OCI-LY7 (cell line): ENCODE measurements at regions not wholly inside any gene's neighbourhood (a gene's known extent, or its start where the extent isn't known, plus 50 kb on each side); places are given as distances from the start of the nearest gene placed in this dataset.

ENCODE experiments used
- BruUV-seq: library from RNA; stranded (reverse); fragments of 400-500 nt; replicated peaks from 2 replicates; lab custom pipeline; 2021; lab: Mats Ljungman, UMichigan
- CTCF ChIA-PET: fragments of 300-600 bp; sonication (Branson Sonifier 250); formaldehyde crosslinking; loops from one replicate; lab custom pipeline; 2022; ENCODE audit warnings: antibody characterized with exemption; ENCODE audit not compliant: unreplicated experiment; lab: Charles Lee
- POLR2A ChIA-PET: fragments of 300-600 bp; sonication (Branson Sonifier 250); formaldehyde crosslinking; loops from one replicate; lab custom pipeline; 2022; ENCODE audit warnings: antibody characterized with exemption; lab: Charles Lee
- DNase-seq: peaks from one replicate; pipeline ENCODE4 v3.0.0-alpha.2; 2015; ENCODE audit warnings: low spot score
- H2AFZ ChIP-seq: fragments of 200-600 bp; sonication (generic), shearing (Covaris generic); 2 replicates; pipeline ENCODE4 v1.6.1; 2014; ENCODE audit warnings: mild to moderate bottlenecking, antibody characterized with exemption, low read length, moderate library complexity
- H3K27ac ChIP-seq: fragments of 200-600 bp; sonication (generic); 2 replicates; pipeline ENCODE4 v1.5.1; 2014; ENCODE audit warnings: mixed run types, low read depth, mild to moderate bottlenecking, moderate library complexity, low read length, inconsistent platforms; ENCODE audit not compliant: poor library complexity, severe bottlenecking
- H3K36me3 ChIP-seq: fragments of 200-600 bp; sonication (generic); 2 replicates; pipeline ENCODE4 v1.6.1; 2014; ENCODE audit warnings: mild to moderate bottlenecking, antibody characterized with exemption, low read length, moderate library complexity, mixed read lengths; ENCODE audit not compliant: insufficient read depth
- H3K4me1 ChIP-seq: fragments of 200-600 bp; sonication (generic); 2 replicates; pipeline ENCODE4 v1.5.1; 2014; ENCODE audit warnings: mild to moderate bottlenecking, low read length; ENCODE audit not compliant: insufficient read depth, poor library complexity, severe bottlenecking
- H3K4me2 ChIP-seq: fragments of 200-600 bp; sonication (generic); 2 replicates; pipeline ENCODE4 v1.6.1; 2014; ENCODE audit warnings: mild to moderate bottlenecking, low read length
- H3K4me3 ChIP-seq: fragments of 200-600 bp; sonication (generic); 2 replicates; pipeline ENCODE4 v1.5.1; 2014; ENCODE audit warnings: mild to moderate bottlenecking, low read depth, low read length; ENCODE audit not compliant: poor library complexity, severe bottlenecking
- H3K79me2 ChIP-seq: fragments of 200-600 bp; sonication (generic); 2 replicates; pipeline ENCODE4 v1.6.1; 2016; ENCODE audit warnings: low read depth, mild to moderate bottlenecking, low read length, moderate library complexity, mixed read lengths; ENCODE audit not compliant: insufficient read depth
- H3K9me2 ChIP-seq: fragments of 200-600 bp; sonication (generic); 2 replicates; pipeline ENCODE4 v1.6.1; 2016; ENCODE audit warnings: mild to moderate bottlenecking, low read length, mixed read lengths; ENCODE audit not compliant: insufficient read depth
- H3K9me3 ChIP-seq: fragments of 200-600 bp; sonication (generic); 2 replicates; pipeline ENCODE4 v1.6.1; 2014; ENCODE audit warnings: mild to moderate bottlenecking, mixed run types, low read length, mixed read lengths
- H4K20me1 ChIP-seq: fragments of 200-600 bp; sonication (generic); 2 replicates; pipeline ENCODE4 v1.6.1; 2014; ENCODE audit warnings: mild to moderate bottlenecking, antibody characterized with exemption, low read length, moderate library complexity, mixed read lengths; ENCODE audit not compliant: insufficient read depth
- EZH2phosphoT487 ChIP-seq: fragments of 200-600 bp; sonication (generic); IDR thresholded peaks from 2 replicates; pipeline ENCODE4 v1.6.1; 2018; ENCODE audit warnings: low read depth, borderline replicate concordance, mild to moderate bottlenecking, mixed run types, antibody characterized with exemption, low read length, moderate library complexity, mixed read lengths
- intact Hi-C: fragments of 100-400 bp; cut with micrococcal nuclease; formaldehyde crosslinking; loops from one replicate; pipeline ENCODE4 v1.10.0; 2022; ENCODE audit not compliant: unreplicated experiment
- TF ChIP-seq, protein P1 (sequence below): fragments of 200-600 bp; sonication (generic); conservative IDR thresholded peaks from 2 replicates; pipeline ENCODE4 v1.5.1; 2014; ENCODE audit warnings: mild to moderate bottlenecking, antibody characterized with exemption, low read length, moderate library complexity, mixed read lengths

DNA sequence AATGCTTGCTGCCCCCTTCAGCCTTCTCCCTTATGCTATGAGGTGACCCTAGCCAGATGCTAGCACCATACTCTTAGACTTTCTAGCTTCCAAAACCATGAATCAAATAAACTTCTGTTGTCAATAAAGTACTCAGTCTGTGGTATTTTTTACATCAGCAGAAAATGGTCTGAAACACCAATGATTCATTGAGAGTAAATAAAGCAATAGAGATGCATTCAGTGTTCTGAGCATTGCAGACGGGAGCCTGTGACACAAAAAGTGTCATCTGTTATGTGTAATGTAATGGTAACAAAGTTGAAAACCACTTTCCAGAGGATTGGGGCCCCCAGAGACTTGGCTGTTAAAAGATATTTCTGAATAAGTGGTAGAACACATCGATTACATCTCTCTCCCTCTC lies 758.0 kb upstream of the NRXN1 start:
- Histone ChIP-seq H3K79me2 (no peaks in the 10 kb centered on the region), H3K9me2 (no peaks in the 10 kb centered on the region), H3K4me1 (no peaks in the 10 kb centered on the region), H3K4me2 (no peak overlapping the region), H3K4me3 (no peak overlapping the region), H4K20me1 (no peaks in the 10 kb centered on the region), H3K9me3 (no peaks in the 10 kb centered on the region), H3K27ac (no peak overlapping the region), H2AFZ (no peak overlapping the region), H3K36me3 (no peaks in the 10 kb centered on the region)
- TF ChIP-seq, protein P1, sequence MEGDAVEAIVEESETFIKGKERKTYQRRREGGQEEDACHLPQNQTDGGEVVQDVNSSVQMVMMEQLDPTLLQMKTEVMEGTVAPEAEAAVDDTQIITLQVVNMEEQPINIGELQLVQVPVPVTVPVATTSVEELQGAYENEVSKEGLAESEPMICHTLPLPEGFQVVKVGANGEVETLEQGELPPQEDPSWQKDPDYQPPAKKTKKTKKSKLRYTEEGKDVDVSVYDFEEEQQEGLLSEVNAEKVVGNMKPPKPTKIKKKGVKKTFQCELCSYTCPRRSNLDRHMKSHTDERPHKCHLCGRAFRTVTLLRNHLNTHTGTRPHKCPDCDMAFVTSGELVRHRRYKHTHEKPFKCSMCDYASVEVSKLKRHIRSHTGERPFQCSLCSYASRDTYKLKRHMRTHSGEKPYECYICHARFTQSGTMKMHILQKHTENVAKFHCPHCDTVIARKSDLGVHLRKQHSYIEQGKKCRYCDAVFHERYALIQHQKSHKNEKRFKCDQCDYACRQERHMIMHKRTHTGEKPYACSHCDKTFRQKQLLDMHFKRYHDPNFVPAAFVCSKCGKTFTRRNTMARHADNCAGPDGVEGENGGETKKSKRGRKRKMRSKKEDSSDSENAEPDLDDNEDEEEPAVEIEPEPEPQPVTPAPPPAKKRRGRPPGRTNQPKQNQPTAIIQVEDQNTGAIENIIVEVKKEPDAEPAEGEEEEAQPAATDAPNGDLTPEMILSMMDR, result no peak
- no peak for TF ChIP-seq EZH2phosphoT487
- ChIA-PET CTCF (no interaction called here), POLR2A (interaction anchor here (0.5 kb wide), 2 partner anchors 12 to 905 kb away, joined by 3 to 6 read pairs; no protein-coding TSS in a partner anchor)
- no peak for DNase-seq
- BruUV-seq, result no TSS peak
- intact Hi-C loops, result no loop called here

DNA sequence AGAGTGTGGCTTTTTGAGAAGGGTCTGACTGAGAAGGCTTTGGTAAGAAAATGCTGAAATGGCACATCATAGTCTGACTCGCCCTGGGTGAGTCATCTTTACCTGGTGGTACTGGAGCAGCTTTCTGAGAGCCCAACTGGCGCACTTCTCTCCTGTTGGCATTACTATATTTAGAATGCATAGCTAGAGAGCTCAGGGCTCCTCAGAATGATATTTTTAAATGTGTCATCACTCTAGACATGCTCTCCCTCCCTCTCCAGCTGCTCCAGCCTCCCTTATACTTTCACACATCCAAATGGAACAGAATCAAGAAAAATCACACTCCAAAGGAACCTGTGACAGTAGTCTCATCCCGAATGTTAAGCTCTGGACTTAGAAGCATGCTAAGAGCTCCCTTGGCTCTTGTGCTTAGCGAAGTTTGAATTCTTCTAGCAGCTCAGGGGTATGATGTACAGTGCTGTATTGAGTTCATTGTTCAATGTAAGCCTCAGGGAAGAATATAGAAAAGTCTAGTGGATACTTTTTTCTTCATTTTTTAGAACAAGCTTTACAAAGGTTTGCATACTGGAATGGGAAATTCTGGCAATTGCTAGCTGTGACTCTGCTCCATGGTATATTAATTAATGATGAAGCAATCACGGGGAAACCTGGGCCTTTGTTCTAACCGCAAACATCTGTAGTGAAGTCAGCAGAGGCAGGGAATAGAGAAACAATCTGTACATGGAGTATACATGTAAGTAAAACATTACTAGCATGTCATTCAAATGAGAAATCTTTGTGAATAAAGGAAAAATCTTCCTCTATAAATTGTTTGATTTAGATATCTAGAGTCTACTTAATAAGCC lies 751.2 kb upstream of the NRXN1 start:
- no TSS peak for BruUV-seq
- H3K4me3 ChIP-seq, result no peak overlapping the region
- CTCF ChIA-PET, result no interaction called here
- TF ChIP-seq EZH2phosphoT487, result no peak
- no peaks in the 10 kb centered on the region for H3K79me2 ChIP-seq
- no peak overlapping the region for H2AFZ ChIP-seq
- H3K4me1 ChIP-seq, result no peaks in the 10 kb centered on the region
- no peak for DNase-seq
- intact Hi-C loops, result no loop called here
- H3K9me2 ChIP-seq, result no peaks in the 10 kb centered on the region
- H3K36me3 ChIP-seq, result no peaks in the 10 kb centered on the region
- no peak overlapping the region for H3K27ac ChIP-seq
- no peaks in the 10 kb centered on the region for H3K9me3 ChIP-seq
- H4K20me1 ChIP-seq, result no peaks in the 10 kb centered on the region
- POLR2A ChIA-PET, result no interaction called here
- no peak overlapping the region for H3K4me2 ChIP-seq

DNA sequence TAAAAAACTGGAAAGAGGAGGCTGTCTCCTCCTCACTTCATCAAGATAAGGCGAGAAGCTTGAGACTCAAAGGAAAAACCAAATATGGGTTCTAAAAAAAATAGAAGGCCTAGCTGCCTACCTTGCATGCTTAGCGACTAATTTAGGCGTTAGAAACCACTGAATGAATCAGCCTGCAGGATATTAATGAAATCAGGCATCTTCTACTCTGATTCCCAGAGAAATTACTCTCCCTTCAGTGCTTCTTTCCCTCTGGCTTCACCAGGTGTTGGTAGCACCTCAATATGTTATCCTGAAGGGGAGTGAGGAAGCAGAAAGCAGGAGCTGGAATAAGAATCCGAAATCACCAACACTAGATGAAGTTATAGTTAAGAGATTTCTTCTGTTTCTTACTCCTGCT lies 749.8 kb upstream of the NRXN1 start:
- BruUV-seq, result no TSS peak
- Histone ChIP-seq H2AFZ (no peak overlapping the region), H3K4me2 (no peak overlapping the region), H3K27ac (no peak overlapping the region), H3K4me3 (no peak overlapping the region), H3K9me3 (no peaks in the 10 kb centered on the region), H3K4me1 (no peaks in the 10 kb centered on the region), H3K79me2 (no peaks in the 10 kb centered on the region), H4K20me1 (no peaks in the 10 kb centered on the region), H3K9me2 (no peaks in the 10 kb centered on the region), H3K36me3 (no peaks in the 10 kb centered on the region)
- POLR2A ChIA-PET, result no interaction called here
- CTCF ChIA-PET, result no interaction called here
- DNase-seq, result no peak
- TF ChIP-seq EZH2phosphoT487, result no peak
- TF ChIP-seq, protein P1, result no peak
- intact Hi-C loops, result no loop called here
